ENCODE measurements at regions not wholly inside any gene's neighbourhood (a gene's known extent, or its start where the extent isn't known, plus 50 kb on each side); places are given as distances from the start of the nearest gene placed in this dataset.

GRCh38 chr16:64398793-64399192 is 723.1 kb downstream of the CDH11 start:
- TF ChIP-seq, protein P1, sequence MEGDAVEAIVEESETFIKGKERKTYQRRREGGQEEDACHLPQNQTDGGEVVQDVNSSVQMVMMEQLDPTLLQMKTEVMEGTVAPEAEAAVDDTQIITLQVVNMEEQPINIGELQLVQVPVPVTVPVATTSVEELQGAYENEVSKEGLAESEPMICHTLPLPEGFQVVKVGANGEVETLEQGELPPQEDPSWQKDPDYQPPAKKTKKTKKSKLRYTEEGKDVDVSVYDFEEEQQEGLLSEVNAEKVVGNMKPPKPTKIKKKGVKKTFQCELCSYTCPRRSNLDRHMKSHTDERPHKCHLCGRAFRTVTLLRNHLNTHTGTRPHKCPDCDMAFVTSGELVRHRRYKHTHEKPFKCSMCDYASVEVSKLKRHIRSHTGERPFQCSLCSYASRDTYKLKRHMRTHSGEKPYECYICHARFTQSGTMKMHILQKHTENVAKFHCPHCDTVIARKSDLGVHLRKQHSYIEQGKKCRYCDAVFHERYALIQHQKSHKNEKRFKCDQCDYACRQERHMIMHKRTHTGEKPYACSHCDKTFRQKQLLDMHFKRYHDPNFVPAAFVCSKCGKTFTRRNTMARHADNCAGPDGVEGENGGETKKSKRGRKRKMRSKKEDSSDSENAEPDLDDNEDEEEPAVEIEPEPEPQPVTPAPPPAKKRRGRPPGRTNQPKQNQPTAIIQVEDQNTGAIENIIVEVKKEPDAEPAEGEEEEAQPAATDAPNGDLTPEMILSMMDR (IDR thresholded peaks at IDR 0.05), result no peak
- TF ChIP-seq POLR2A (IDR thresholded peaks at IDR 0.05), result no peak
